SW 1271 (cell line): ENCODE measurements at regions not wholly inside any gene's neighbourhood (a gene's known extent, or its start where the extent isn't known, plus 50 kb on each side); places are given as distances from the start of the nearest gene placed in this dataset.
"Not testable (repeated sequence)": the region's sequence is repeated elsewhere in the genome, so short reads cannot be mapped to it uniquely, and the experiment has no call there.

ENCODE experiments used
- DNase-seq, 2 experiments: peaks; one replicate each; lab custom pipeline; 2025; lab: John Stamatoyannopoulos, UW

- DNase-seq: no peak
These were observed 147.8 kb upstream of the KLF6 start for GRCh38 chr10:3932597-3933375.

DNA sequence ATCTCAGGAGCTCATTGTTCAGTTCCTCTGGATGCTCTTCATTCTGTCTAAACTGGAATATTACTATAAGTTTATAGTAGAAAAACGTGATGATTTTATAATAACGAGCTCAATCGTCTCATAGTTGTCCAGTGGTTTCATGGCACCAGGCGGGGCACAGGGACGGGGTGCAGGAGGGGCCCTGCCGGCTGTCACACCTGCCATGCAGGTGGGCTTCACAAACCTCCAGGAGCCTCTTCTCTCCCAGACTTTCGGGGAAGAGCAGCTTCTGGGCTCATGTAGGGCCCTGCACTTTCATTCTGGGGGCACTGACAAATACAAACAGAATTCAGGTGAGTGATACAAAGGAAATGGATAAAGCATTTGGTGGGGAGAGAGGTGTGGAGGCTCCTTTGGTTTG lies 146.9 kb upstream of the KLF6 start:
- no peak for DNase-seq

DNA sequence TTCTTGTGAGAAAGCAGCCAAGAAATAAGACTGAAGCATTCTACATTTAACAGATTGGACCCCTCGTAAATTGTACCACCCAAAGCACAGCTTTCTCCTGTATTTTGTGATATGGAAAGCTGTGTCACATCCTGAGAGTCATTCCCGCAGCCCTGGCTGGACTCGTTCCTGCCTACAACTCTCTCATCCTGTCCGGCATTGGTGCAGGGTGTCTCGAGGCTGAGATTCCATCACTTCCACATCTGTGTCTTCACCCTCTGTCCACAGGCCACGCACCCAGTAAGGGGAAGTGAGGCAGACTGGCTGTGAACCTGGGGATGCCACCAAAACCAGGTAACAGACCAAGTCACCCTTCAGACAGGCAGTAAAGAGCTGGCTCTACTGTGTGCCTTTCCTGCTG lies 146.2 kb upstream of the KLF6 start:
- no peak for DNase-seq

DNA sequence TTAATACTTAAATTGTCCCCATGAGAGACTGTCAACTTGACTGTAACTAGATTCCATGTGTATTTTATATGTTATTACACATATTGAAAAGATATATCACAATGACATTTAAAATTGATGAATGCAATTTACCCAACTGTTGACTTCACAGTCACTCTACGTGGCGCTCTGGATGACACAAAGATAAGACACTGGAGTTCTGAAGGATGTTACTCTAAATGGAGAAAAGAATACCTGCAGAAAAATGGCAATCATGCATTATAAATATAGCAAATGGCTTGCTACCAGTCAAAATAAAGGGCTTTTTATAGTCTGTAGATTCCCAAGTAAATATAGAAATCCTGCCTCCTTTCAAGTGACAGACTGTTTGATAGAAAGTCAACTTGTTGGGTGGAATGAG lies 143.6 kb upstream of the KLF6 start:
- no peak for DNase-seq

DNA sequence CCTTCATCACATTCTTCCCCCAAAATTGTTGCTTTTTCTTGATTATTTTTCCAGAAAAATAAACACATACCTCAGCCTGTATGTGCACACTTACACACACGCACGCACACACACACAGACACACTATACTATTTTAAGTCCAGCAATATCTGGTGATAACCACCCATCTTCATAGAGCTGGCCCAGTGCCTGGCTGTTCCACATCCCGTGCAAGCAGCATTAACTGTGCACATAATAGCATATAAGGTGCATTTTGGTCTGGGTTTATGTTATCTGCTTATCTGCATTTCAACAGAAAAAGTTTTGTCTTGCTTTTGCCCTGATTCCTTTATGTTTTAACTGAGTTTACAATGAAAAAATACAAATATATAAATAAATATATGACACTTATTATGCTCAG lies 143.1 kb upstream of the KLF6 start:
- no peak for DNase-seq

GRCh38 chr10:3926675-3927525 lies 141.9 kb upstream of the KLF6 start:
- DNase-seq: no peak

DNA sequence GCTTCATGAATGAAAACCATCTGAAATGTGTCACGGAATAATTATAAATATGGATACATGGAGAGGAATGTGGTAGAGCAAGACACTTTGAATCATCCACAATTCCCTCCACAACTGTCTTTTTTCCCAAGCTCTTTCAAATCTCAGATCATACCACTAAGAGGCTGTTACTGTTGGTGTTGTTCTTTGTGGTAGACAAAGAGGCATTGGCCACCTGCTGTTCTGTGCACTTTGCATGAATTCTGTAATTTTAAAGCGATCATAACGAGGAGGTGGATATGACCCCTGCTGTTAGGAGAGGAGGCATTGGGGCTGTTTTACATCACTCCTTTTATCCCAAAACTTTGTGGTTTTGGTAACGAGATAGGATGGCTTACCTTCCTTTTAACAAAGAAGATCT lies 141.2 kb upstream of the KLF6 start:
- no peak for DNase-seq

DNA sequence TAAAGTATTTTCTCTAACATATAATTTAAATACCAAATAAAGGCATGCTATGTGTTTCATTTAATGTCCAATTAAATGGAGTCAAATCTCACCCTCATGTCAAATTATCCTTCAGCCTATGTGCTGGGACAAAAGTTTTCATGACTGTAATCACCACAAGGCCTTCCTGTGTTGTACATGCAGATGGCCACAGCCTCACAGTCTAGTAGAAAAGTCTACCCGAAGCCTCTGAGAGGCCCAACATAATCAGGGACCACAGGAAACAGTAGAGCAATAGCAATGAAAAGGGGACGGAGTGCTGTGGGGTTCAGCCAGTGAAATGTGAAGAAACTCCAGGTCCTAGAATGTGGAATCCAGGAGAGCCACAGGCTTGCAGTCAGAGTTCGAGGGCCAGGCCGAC lies 140.2 kb upstream of the KLF6 start:
- no peak for DNase-seq

- DNase-seq: no peak
These were observed 139.3 kb upstream of the KLF6 start for GRCh38 chr10:3924344-3924743.

DNA sequence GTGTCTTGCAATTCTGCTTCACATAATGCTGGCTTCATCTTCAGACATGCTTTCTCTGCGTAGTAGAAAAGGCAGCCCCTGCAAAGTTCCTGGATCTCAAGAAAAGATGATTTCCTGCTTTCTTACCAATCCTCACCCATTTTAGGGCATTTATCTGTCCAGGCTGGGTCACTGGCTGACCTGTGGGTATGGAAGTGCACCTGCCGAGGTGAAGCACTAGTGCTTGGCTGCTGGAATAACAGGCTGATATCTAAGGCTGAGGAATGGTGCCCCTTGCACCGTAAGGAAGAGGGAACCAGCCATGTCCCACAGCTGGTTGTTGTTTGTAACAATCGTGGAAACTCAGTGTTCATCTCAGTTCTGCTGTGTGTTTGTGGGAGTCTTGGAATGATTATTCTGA lies 138.0 kb upstream of the KLF6 start:
- no peak for DNase-seq

DNA sequence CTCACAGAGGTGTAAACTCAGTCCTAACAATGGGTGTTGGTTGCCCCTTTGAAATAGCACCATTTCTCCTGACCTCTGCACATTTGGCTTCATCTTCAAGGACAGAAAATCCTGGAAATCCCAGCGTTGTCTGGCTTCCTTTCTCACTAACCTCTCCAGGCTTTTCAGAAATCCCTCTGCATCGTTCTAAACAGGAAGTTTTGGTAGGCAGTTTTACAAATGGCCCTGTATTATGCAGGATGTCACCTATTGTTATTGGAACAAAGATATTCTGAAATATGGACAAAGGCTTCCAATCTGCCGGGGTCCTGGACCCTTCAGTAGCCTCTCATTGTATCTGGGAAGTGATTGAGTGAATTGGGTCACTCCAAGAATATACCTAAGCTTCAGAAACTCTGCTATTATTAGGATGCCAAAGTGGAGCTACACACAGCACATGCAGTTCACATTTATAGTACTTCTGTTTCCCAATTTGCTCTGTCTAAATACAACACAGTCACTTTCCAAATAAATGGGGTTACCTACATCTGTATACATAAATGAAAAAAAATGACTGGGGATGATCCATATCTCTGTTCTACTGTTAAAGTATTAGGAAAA lies 134.8 kb upstream of the KLF6 start:
- no peak for DNase-seq

DNA sequence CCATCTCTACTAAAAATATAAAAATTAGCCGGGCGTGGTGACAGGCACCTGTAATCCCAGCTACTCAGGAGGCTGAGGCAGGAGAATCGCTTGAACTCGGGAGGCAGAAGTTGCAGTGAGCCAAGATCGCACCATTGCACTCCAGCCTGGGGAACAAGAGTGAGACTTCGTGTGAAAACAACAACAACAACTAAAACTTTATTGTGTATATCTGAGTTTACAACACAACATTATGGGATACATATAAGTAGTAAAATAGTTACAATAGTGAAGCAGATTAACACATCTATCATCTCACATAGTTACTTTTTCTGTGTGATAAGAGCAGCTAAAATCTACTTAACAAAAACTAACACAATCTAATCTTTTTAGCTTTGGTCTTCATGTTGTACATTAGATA lies 132.4 kb upstream of the KLF6 start:
- not testable (repeated sequence) for DNase-seq

- DNase-seq: no peak
These were observed 129.7 kb upstream of the KLF6 start for GRCh38 chr10:3914733-3915132.

- DNase-seq: no peak
These were observed 126.9 kb upstream of the KLF6 start for GRCh38 chr10:3911713-3912442.

DNA sequence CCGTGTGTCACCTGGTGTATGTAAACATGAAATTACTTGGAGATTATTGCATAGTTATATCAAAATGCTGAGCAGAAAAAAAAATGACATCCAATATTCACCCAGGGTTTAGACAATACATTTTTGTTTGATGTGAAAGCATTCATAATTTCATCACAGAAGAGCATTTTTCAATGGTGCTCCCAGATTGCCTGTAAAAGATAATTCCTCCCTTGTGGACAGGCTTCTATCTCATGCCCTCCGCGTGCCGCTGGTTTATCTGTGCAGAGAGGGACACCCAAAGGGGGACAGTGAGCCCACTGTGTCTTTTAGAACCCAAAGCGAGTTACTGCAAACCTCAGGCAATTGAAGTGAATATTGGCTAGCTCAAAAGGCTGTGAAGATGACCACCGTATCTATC lies 126.2 kb upstream of the KLF6 start:
- no peak for DNase-seq

- DNase-seq: no peak
These were observed 124.3 kb upstream of the KLF6 start for GRCh38 chr10:3909339-3909738.

GRCh38 chr10:3908183-3908582 lies 123.2 kb upstream of the KLF6 start:
- no peak for DNase-seq

DNA sequence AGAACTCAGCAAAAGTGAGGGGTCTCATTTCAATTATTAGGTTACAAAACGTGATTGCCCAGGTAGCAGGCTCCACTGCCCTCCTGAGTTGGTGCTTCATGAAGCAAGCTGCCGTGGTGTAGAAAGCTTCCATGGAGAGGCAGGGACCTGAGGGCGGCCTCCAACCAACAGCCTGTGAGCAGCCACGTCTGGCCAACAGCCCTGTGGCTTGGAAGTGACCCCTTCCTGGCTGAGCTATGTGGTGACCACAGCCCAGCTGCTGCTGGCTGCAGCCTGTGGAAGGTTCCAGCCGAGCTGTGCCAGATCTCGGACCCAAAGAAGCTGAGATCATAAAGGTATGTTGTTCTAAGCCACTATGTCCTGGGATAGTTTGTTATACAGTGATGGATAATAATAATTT lies 122.5 kb upstream of the KLF6 start:
- DNase-seq: no peak

- DNase-seq: no peak
These were observed 121.6 kb upstream of the KLF6 start for GRCh38 chr10:3906511-3907111.

GRCh38 chr10:3904419-3904960 lies 119.5 kb upstream of the KLF6 start:
- no peak for DNase-seq

- DNase-seq: no peak
These were observed 117.9 kb upstream of the KLF6 start for GRCh38 chr10:3902809-3903410.
